WI38 (cell line): ENCODE measurements at regions not wholly inside any gene's neighbourhood (a gene's known extent, or its start where the extent isn't known, plus 50 kb on each side); places are given as distances from the start of the nearest gene placed in this dataset.

ENCODE experiments used
- H3K4me3 ChIP-seq: 2 replicates; pipeline ENCODE4 v1.5.1; 2011; ENCODE audit warnings: low read depth, mild to moderate bottlenecking, control low read depth, low read length
- CTCF ChIP-seq: IDR thresholded peaks from 2 replicates; pipeline ENCODE4 v1.5.1; 2012; ENCODE audit warnings: low read depth, mild to moderate bottlenecking, control low read depth, low read length

DNA sequence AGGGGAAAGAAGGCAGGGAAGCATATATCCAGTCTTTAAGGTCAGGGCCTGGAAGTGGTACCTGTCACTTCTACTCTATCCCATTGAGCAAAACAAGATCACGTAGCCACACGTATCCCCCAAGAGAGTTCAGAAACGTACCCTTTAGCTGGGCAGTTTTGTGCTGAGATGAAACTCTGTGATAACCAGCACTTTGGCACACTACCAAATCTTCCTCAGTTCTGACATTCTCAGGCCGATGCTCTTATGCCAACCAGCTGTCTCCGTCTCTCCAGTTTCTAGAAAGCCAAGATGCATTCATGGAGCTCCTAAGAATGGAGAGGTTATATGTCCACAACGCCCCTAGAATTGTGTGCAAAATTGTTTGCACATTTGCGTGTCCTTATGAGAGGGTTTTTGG lies 176.6 kb upstream of the MSX2 start:
- no peak for TF ChIP-seq CTCF
- no peak overlapping the region for H3K4me3 ChIP-seq

GRCh38 chr5:174549254-174549653 lies 175.1 kb upstream of the MSX2 start:
- no peak for TF ChIP-seq CTCF

GRCh38 chr5:174550026-174550425 lies 174.4 kb upstream of the MSX2 start:
- TF ChIP-seq CTCF = no peak
- no peak overlapping the region for H3K4me3 ChIP-seq

More at GRCh38 chr5:174549254-174549653, 175.1 kb upstream of the MSX2 start:
- H3K4me3 ChIP-seq = no peak overlapping the region

- no peak overlapping the region for H3K4me3 ChIP-seq
- TF ChIP-seq CTCF = no peak
Observed at GRCh38 chr5:174552428-174552827, 172.0 kb upstream of the MSX2 start.

- H3K4me3 ChIP-seq = no peak overlapping the region
- TF ChIP-seq CTCF = no peak
Observed at GRCh38 chr5:174553556-174553955, 170.8 kb upstream of the MSX2 start.

GRCh38 chr5:174555726-174556125 lies 168.7 kb upstream of the MSX2 start:
- TF ChIP-seq CTCF = no peak

GRCh38 chr5:174556756-174557155 lies 167.6 kb upstream of the MSX2 start:
- no peak for TF ChIP-seq CTCF
- no peak overlapping the region for H3K4me3 ChIP-seq

More at GRCh38 chr5:174555726-174556125, 168.7 kb upstream of the MSX2 start:
- no peak overlapping the region for H3K4me3 ChIP-seq
